KOPT-K1 (cell line): ENCODE measurements at regions not wholly inside any gene's neighbourhood (a gene's known extent, or its start where the extent isn't known, plus 50 kb on each side); places are given as distances from the start of the nearest gene placed in this dataset.

ENCODE experiments used
- H3K27ac ChIP-seq: fragments of 200-600 bp; sonication (generic); 2 replicates; pipeline ENCODE4 v1.5.1; 2016; ENCODE audit warnings: antibody characterized with exemption, mild to moderate bottlenecking, low read depth, low read length; ENCODE audit not compliant: poor library complexity, severe bottlenecking
- H3K36me3 ChIP-seq: fragments of 200-600 bp; sonication (generic); 2 replicates; pipeline ENCODE4 v1.5.1; 2017; ENCODE audit warnings: antibody characterized with exemption, mild to moderate bottlenecking, low read length, moderate library complexity; ENCODE audit not compliant: insufficient read depth
- H3K9me3 ChIP-seq: fragments of 200-600 bp; sonication (generic); 2 replicates; pipeline ENCODE4 v1.5.1; 2017; ENCODE audit warnings: antibody characterized with exemption, low read length, mild to moderate bottlenecking; ENCODE audit not compliant: insufficient read depth, poor library complexity, severe bottlenecking

DNA sequence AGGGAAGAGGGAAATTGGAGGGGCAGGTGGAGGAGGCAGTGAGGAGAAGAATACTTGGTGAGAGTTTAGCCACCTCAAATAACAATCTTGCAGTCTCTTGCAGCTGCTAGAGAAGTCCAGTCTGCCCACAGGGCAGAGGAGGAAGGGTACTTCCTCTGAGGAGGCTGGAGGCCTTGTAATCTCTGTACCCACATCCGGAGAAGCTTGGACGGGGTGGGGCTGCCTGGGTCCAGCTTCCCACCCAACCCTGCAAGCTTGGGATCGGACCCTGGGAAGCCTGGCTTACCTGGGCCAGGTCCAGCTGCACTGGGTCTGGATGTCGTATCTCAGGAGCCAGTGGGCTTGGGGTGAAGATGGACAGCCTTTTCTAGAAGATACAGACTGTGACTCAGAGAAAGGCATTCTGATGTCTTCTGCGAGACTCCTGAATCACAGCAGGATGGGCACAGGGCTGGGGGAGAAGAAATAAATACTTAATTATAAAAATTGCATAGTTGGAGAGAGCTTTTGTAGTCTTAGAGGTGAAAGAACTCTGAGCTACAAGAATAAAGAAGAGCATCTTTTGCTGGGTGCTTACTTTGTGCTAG lies 111.8 kb upstream of the JUN start:
- Histone ChIP-seq H3K27ac (no peak overlapping the region), H3K36me3 (no peaks in the 10 kb centered on the region), H3K9me3 (no peaks in the 10 kb centered on the region)

DNA sequence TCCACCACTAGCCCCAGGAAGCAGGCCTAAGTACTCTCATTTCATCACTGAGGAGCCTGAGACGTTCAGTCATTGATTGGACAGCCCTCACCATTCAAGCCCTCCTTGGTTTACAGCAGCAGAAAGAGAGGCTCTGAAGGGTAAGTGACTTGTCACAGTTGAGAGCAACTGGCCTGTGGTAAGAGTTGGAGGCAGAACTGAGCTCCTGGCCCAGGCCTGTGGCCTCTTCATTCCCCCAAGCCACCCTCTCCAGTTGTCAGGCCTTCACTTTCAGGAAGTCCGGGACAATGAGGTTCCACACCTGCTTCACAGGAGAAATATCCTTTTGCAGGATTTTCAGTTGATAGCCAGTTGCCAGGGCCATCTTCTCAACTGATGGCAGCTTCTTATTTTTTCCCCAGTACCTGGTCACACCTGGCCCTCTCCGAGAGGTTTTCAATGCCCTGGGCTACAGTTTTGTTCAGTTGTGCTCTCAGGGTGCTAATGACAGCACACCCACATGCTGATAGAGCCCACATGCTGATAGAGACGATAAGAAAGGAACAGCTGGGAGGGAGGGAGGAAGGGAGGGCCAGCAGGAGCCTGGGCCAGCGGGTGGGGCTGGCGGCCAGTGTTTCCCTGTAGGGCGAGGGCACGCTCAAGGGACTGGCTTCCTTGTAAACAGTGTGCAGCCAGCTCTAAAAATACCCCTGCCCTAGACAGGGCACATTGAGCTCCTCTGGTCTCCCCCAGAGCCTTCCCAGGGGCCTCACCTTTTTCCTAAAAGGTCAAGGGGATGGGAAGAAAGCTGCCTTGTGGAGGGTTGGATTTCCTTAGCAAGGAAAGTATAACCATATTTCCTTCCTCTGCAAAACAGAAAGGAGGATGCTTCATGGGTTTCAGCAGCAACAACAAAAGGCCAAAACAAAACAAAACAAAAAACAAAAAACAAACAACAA lies 112.7 kb upstream of the JUN start:
- no peak overlapping the region for H3K27ac ChIP-seq
- H3K36me3 ChIP-seq, result no peaks in the 10 kb centered on the region
- H3K9me3 ChIP-seq, result no peaks in the 10 kb centered on the region

- H3K36me3 ChIP-seq, result no peaks in the 10 kb centered on the region
- H3K27ac ChIP-seq, result no peak overlapping the region
Observed at GRCh38 chr1:58898739-58899586, 115.1 kb upstream of the JUN start.

DNA sequence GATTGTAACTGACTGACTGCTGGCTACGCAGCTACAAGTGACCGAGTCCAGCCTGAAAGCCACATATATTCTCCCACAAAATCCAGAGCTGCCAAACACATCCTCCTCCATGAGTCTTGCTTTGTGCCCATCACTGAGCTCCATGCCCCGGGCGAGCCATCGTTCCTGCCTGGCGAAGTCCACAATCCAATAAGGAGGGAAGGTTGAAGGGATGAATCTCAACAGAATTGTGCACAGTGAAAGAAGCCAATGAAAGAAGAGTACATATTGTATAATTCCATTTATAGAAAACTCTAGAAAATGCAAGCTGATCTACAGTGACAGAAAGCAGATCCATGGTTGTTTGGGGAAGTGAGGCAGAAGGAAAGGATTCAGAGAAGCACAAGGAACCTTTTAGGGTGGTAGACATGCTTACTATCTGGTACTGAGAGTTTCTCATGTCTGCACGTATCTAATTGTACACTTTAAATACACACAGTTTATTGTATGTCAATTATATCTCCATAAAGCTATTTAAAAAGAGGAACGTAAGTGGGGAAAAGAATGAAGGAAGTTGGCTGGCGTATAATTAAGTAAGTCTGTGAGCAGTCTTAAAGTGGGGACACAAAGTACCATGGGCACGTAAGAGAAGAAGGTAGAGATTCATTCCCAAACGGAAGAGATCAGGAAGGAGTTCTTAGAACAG lies 115.9 kb upstream of the JUN start:
- peaks cover 3% of the 10 kb centered on the region for H3K9me3 ChIP-seq
- H3K27ac ChIP-seq, result no peak overlapping the region
- H3K36me3 ChIP-seq, result no peaks in the 10 kb centered on the region

More at GRCh38 chr1:58898739-58899586, 115.1 kb upstream of the JUN start:
- peaks cover 3% of the 10 kb centered on the region for H3K9me3 ChIP-seq

GRCh38 chr1:58900396-58900795 lies 116.5 kb upstream of the JUN start:
- H3K27ac ChIP-seq, result no peak overlapping the region

DNA sequence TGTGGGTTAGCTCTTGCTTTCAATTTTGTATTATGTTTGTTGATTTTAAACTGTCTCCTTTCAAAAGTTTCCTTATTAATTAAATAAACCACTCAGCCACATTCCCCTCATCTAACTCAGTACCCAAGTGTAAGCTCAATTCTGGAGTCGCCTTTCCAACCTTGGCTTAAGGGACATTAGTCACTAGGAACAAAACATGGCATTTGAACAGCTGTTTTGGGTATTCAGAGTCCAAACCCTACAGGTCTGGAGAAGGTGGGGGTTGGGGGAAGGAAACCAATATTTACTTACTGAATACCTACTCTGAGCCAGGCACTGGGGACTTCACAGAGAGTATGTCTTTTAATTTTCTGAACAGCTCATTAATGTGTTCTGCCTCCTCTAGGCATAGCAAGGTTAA lies 117.2 kb upstream of the JUN start:
- peaks cover 3% of the 10 kb centered on the region for H3K9me3 ChIP-seq
- H3K36me3 ChIP-seq, result no peaks in the 10 kb centered on the region
- H3K27ac ChIP-seq, result no peak overlapping the region

More at GRCh38 chr1:58900396-58900795, 116.5 kb upstream of the JUN start:
- Histone ChIP-seq H3K36me3 (no peaks in the 10 kb centered on the region), H3K9me3 (peaks cover 3% of the 10 kb centered on the region)

DNA sequence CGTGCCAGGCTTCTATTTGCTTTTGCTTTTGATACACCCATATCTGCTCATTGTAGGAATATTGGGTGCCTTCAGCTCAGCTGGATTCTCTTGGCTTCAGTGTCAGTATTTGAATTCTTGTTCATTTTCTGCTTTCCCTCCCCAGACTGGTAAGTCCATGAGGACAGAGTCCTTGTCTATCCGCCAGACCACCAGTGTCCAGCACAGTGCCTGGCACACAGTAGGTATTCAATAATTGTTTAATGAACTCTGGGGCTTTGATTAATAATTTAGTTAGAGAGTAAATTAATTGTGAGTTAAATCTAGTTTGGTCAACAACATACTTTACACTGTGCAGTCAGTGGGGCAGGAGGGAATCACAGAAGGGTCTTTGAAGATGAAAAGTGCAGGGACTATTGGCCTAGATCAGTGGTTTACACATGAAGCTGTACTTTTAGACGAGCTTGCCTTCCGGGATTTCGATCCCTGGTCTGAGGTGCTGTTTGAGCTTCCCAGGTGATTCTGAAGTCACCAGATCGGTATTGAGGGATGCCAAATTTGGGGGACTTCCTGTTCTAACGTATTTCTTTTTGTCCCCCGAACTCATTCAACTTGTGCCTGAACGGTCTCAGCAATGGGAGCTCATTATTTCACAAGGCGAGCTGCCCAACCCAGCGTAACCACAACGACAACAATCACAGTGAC lies 119.1 kb upstream of the JUN start:
- peaks cover 3% of the 10 kb centered on the region for H3K9me3 ChIP-seq
- no peak overlapping the region for H3K27ac ChIP-seq
- no peaks in the 10 kb centered on the region for H3K36me3 ChIP-seq

DNA sequence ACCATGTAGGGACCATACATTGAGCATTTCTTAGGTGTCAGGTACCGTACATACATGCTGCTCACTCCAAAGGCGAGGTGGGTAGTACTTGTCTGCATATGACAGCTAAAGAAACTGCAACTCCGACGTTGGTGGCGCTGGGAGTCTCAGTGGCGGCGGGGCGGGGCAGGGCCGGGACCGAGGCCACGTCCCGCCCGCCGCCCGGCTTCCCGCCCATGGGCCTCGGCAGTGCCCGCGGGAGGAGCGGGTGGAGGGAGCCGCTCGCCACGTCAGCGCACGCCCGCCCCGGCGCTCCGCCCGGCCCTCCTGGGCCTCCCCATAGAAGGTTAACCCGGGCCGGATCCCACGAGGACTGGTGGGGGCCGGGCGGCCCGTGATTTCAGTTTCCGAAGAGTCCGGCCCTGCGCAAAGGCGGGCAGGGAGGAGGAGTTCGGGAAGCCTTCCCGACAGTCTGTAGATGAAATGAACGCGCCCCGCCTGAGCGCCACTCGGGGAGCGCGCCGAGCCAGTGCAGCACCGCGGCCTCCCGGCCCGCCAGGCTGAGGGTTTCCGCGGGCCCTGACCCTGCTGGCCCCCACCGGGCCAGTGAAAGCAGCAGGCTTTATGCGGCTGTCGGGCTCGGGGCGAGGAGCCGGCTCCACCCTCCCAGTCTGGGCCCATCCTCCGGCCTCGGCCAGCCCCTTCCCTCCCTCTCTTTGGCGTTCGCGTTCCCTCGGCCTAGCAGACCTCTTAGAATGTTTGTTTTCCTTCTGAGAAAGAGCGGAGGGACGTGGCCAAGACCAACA lies 119.9 kb upstream of the JUN start:
- Histone ChIP-seq H3K9me3 (peaks cover 3% of the 10 kb centered on the region), H3K36me3 (no peaks in the 10 kb centered on the region), H3K27ac (no peak overlapping the region)

DNA sequence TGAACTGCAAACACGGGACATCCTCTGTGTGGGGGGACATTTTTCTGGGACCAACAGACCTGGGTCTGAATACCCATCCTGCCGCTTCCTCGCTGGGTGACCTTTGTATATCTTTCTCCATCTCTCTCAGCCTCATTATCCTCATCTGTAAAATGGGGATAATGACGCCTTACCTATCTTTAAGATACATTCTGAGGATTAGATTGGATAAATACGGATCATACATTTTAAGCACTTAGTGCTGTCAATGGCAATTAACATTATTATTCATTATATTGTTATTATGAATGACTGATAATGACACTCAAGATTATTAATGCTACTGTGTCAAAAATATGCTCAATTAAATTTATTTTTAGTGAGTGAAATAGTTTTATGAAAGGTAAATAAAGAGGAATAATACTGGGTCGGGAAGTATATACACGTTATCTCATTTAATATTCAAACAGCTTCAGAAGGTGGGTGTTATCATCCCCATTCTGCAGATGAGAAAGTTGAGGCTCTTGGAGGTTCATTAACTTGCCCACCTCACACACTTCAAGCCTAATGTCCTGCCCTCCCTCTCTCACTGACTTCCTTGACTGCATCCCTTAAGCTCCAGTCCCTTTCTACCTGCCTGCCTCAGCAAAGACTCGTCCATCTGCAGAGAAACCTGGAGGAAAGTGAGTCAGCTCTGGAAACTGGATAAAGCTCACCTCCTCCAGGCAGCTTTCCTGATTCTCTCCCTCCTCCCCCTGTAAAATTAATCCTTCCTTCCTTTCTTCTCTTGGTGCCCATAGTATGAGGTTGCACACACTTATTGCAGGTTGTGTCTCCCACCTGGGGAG lies 120.7 kb upstream of the JUN start:
- peaks cover 3% of the 10 kb centered on the region for H3K9me3 ChIP-seq
- H3K27ac ChIP-seq, result no peak overlapping the region
- H3K36me3 ChIP-seq, result no peaks in the 10 kb centered on the region

GRCh38 chr1:58905126-58905490 lies 121.3 kb upstream of the JUN start:
- no peak overlapping the region for H3K27ac ChIP-seq
- no peaks in the 10 kb centered on the region for H3K36me3 ChIP-seq
- peaks cover 3% of the 10 kb centered on the region for H3K9me3 ChIP-seq

- Histone ChIP-seq H3K27ac (no peak overlapping the region), H3K36me3 (no peaks in the 10 kb centered on the region), H3K9me3 (peaks cover 3% of the 10 kb centered on the region)
Observed at GRCh38 chr1:58905628-58906221, 121.9 kb upstream of the JUN start.

GRCh38 chr1:58907398-58907797 lies 123.6 kb upstream of the JUN start:
- no peaks in the 10 kb centered on the region for H3K36me3 ChIP-seq
- H3K27ac ChIP-seq, result no peak overlapping the region
- peaks cover 3% of the 10 kb centered on the region for H3K9me3 ChIP-seq
